HEK293 (cell line): ENCODE measurements at regions not wholly inside any gene's neighbourhood (a gene's known extent, or its start where the extent isn't known, plus 50 kb on each side); places are given as distances from the start of the nearest gene placed in this dataset.
A peak's percentile ranks its signal among the peaks of the same experiment; 100 is the strongest.
"Not testable (repeated sequence)": the region's sequence is repeated elsewhere in the genome, so short reads cannot be mapped to it uniquely, and the experiment has no call there.

ENCODE experiments used
- CTCF ChIA-PET: fragments of 350-600 bp; formaldehyde crosslinking; extraction: SDS; loops from one replicate; lab custom pipeline; 2021; ENCODE audit warnings: antibody characterized with exemption; lab: Yijun Ruan, JAX
- POLR2A ChIA-PET: fragments of 300-600 bp; formaldehyde crosslinking; extraction: SDS; loops from one replicate; lab custom pipeline; 2020; ENCODE audit warnings: antibody characterized with exemption, inconsistent platforms; lab: Yijun Ruan, JAX
- H3K27ac ChIP-seq: fragments of 200-500 bp; sonication (Bioruptor generic); 2 replicates; pipeline ENCODE4 v1.5.1; 2014; ENCODE audit warnings: low read depth, low read length, control low read depth, inconsistent platforms; ENCODE audit errors: extremely low read depth
- H3K36me3 ChIP-seq, 2 experiments: fragments of 200-500 bp in 1 of 2; sonication (Bioruptor generic) in 1 of 2; 1 replicate in 1 of 2; 2 replicates in 1 of 2; pipeline ENCODE4 v1.5.1; 2014 to 2017; ENCODE audit warnings: inconsistent platforms in 2 of 2, low read length in 2 of 2; ENCODE audit not compliant: control insufficient read depth in 2 of 2, insufficient read depth in 1 of 2
- H3K4me1 ChIP-seq: fragments of 200-500 bp; sonication (Bioruptor generic); 2 replicates; pipeline ENCODE4 v1.5.1; 2014; ENCODE audit warnings: mild to moderate bottlenecking, low read length, inconsistent platforms; ENCODE audit not compliant: control insufficient read depth, insufficient read depth
- H3K4me3 ChIP-seq: 2 replicates; pipeline ENCODE4 v1.5.1; 2011; ENCODE audit warnings: low read depth, mild to moderate bottlenecking, control low read depth, low read length, moderate library complexity
- H3K9me3 ChIP-seq: fragments of 200-500 bp; sonication (Bioruptor generic); 2 replicates; pipeline ENCODE4 v1.5.1; 2014; ENCODE audit warnings: low read depth, low read length, inconsistent platforms; ENCODE audit not compliant: control insufficient read depth, insufficient read depth
- FEZF1 ChIP-seq: fragments of 450-650 bp; formaldehyde crosslinking; IDR thresholded peaks from 2 replicates; pipeline ENCODE4 v1.5.1; 2016; ENCODE audit warnings: missing biosample characterization, missing genetic modification characterization
- IKZF3 ChIP-seq: fragments of 450-650 bp; IDR thresholded peaks from 2 replicates; pipeline ENCODE4 v1.5.0; 2018; ENCODE audit warnings: missing biosample characterization, mild to moderate bottlenecking, missing genetic modification characterization, moderate library complexity
- KLF9 ChIP-seq: fragments of 450-650 bp; formaldehyde crosslinking; IDR thresholded peaks from 2 replicates; pipeline ENCODE4 v1.5.1; 2016; ENCODE audit warnings: missing biosample characterization, missing genetic modification characterization, low read depth
- MYNN ChIP-seq: fragments of 450-650 bp; formaldehyde crosslinking; IDR thresholded peaks from 2 replicates; pipeline ENCODE4 v1.5.1; 2016; ENCODE audit warnings: missing biosample characterization, missing genetic modification characterization, borderline replicate concordance
- PRDM10 ChIP-seq: fragments of 450-650 bp; formaldehyde crosslinking; IDR thresholded peaks from 2 replicates; pipeline ENCODE4 v1.5.1; 2016; ENCODE audit warnings: missing biosample characterization, missing genetic modification characterization
- TRIM28 ChIP-seq: IDR thresholded peaks from 2 replicates; pipeline ENCODE4 v1.6.1; 2011; ENCODE audit warnings: low read length, control low read depth, borderline replicate concordance
- YY1 ChIP-seq: fragments of 450-650 bp; formaldehyde crosslinking; IDR thresholded peaks from 2 replicates; pipeline ENCODE4 v1.5.1; 2018; ENCODE audit warnings: missing biosample characterization, missing genetic modification characterization
- ZBTB11 ChIP-seq: fragments of 450-650 bp; formaldehyde crosslinking; conservative IDR thresholded peaks from 2 replicates; pipeline ENCODE4 v1.5.1; 2016; ENCODE audit warnings: low read depth, missing biosample characterization, missing genetic modification characterization
- ZBTB6 ChIP-seq: fragments of 450-650 bp; formaldehyde crosslinking; IDR thresholded peaks from 2 replicates; pipeline ENCODE4 v1.5.1; 2017; ENCODE audit warnings: missing biosample characterization, missing genetic modification characterization
- ZNF121 ChIP-seq: fragments of 450-650 bp; formaldehyde crosslinking; IDR thresholded peaks from 2 replicates; pipeline ENCODE4 v1.5.1; 2016; ENCODE audit warnings: missing biosample characterization, missing genetic modification characterization
- ZNF138 ChIP-seq: fragments of 450-650 bp; formaldehyde crosslinking; IDR thresholded peaks from 2 replicates; pipeline ENCODE4 v1.5.1; 2016; ENCODE audit warnings: missing biosample characterization, missing genetic modification characterization, borderline replicate concordance
- ZNF148 ChIP-seq: fragments of 450-650 bp; formaldehyde crosslinking; IDR thresholded peaks from 2 replicates; pipeline ENCODE4 v1.5.0; 2017; ENCODE audit warnings: missing biosample characterization, missing genetic modification characterization, borderline replicate concordance
- ZNF16 ChIP-seq: fragments of 450-650 bp; formaldehyde crosslinking; IDR thresholded peaks from 2 replicates; pipeline ENCODE4 v1.5.1; 2016; ENCODE audit warnings: low read depth, missing biosample characterization, missing genetic modification characterization
- ZNF341 ChIP-seq: fragments of 450-650 bp; formaldehyde crosslinking; IDR thresholded peaks from 2 replicates; pipeline ENCODE4; 2016; ENCODE audit warnings: low read depth, missing biosample characterization, missing genetic modification characterization
- ZNF510 ChIP-seq: fragments of 450-650 bp; formaldehyde crosslinking; IDR thresholded peaks from 2 replicates; pipeline ENCODE4 v1.5.1; 2018; ENCODE audit warnings: mild to moderate bottlenecking, missing genetic modification characterization, missing biosample characterization; ENCODE audit not compliant: insufficient replicate concordance
- ZNF513 ChIP-seq: fragments of 450-650 bp; IDR thresholded peaks from 2 replicates; pipeline ENCODE4 v1.5.1; 2018; ENCODE audit warnings: missing biosample characterization, missing genetic modification characterization
- ZNF629 ChIP-seq: fragments of 450-650 bp; formaldehyde crosslinking; IDR thresholded peaks from 2 replicates; pipeline ENCODE4 v1.5.1; 2017; ENCODE audit warnings: missing biosample characterization, missing genetic modification characterization
- ZNF639 ChIP-seq: fragments of 450-650 bp; formaldehyde crosslinking; IDR thresholded peaks from 2 replicates; pipeline ENCODE4 v1.5.1; 2016; ENCODE audit warnings: missing biosample characterization, missing genetic modification characterization
- ZNF664 ChIP-seq: fragments of 450-650 bp; formaldehyde crosslinking; IDR thresholded peaks from 2 replicates; pipeline ENCODE4 v1.5.1; 2016; ENCODE audit warnings: missing biosample characterization, missing genetic modification characterization
- ZNF701 ChIP-seq: fragments of 450-650 bp; formaldehyde crosslinking; IDR thresholded peaks from 2 replicates; pipeline ENCODE4 v1.5.1; 2016; ENCODE audit warnings: missing biosample characterization, missing genetic modification characterization

- TF ChIP-seq TRIM28, result peak; percentile 89
- POLR2A ChIA-PET, H3K36me3 ChIP-seq, H3K27ac ChIP-seq, H3K4me1 ChIP-seq, H3K9me3 ChIP-seq, CTCF ChIA-PET, H3K4me3 ChIP-seq: not testable (repeated sequence)
These were observed 132.5 kb upstream of the TLE4 start for GRCh38 chr9:79439221-79439620.

GRCh38 chr9:79446523-79447307, 125.0 kb upstream of the TLE4 start:
- ChIA-PET POLR2A (no interaction called here), CTCF (interaction anchor here (0.7 kb wide), 1 partner anchor 1123 kb away, joined by 4 read pairs; no protein-coding TSS in a partner anchor)
- H3K27ac ChIP-seq, result no peak overlapping the region
- no peaks in the 10 kb centered on the region for H3K4me1 ChIP-seq
- no peak overlapping the region for H3K4me3 ChIP-seq
- H3K36me3 ChIP-seq, result no peaks in the 10 kb centered on the region
- no peaks in the 10 kb centered on the region for H3K9me3 ChIP-seq
- no peak for TF ChIP-seq ZNF148 (tag by site-specific recombination)
- TF ChIP-seq ZNF16 (tag by site-specific recombination), result no peak
- no peak for TF ChIP-seq ZNF639 (tag by site-specific recombination)
- TF ChIP-seq KLF9 (tag by site-specific recombination), result no peak
- TF ChIP-seq ZNF121, result no peak
- no peak for TF ChIP-seq YY1 (tag by site-specific recombination)
- no peak for TF ChIP-seq ZNF629 (tag by site-specific recombination)
- no peak for TF ChIP-seq ZNF701 (tag by site-specific recombination)
- TF ChIP-seq IKZF3 (tag by site-specific recombination), result peak; percentile 82
- TF ChIP-seq ZNF510 (tag by site-specific recombination), result peak; percentile 51
- TF ChIP-seq ZBTB11 (tag by site-specific recombination), result no peak
- no peak for TF ChIP-seq MYNN (tag by site-specific recombination)
- no peak for TF ChIP-seq ZBTB6
- TF ChIP-seq PRDM10 (tag by site-specific recombination), result no peak
- no peak for TF ChIP-seq ZNF341 (tag by site-specific recombination)
- no peak for TF ChIP-seq ZNF513
- TF ChIP-seq FEZF1, result peak; percentile 68
- TF ChIP-seq ZNF138 (tag by site-specific recombination), result no peak
- no peak for TF ChIP-seq ZNF664 (tag by site-specific recombination)
